ENCODE measurements at regions not wholly inside any gene's neighbourhood (a gene's known extent, or its start where the extent isn't known, plus 50 kb on each side); places are given as distances from the start of the nearest gene placed in this dataset.
"Not testable (repeated sequence)": the region's sequence is repeated elsewhere in the genome, so short reads cannot be mapped to it uniquely, and the experiment has no call there.

DNA sequence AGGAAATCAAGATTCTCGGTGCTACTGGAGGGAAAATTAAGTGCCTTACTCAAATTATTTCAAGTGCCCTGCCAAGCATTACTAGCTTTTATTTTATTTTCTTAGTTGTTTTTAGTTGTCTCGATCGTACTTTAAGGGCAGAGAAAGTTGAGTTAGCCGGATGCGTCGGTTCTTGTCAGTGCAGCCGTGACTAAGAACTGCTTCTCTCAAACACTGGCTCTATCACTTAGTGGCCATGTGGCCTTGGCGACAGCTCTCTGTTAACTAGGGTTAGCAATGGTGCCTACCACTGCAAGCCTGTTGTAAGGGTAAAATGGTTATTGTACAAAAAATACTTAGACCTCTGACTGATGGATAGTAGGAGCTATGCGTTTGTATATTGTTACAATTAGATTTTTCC is 227.8 kb downstream of the KATNAL1 start:
- no peak overlapping the region for H3K27ac ChIP-seq (ENCODE audit: low read length)
- H3K36me3 ChIP-seq (ENCODE audit: insufficient read depth, low read depth, low read length): no peaks in the 10 kb centered on the region
- peaks cover 15% of the 10 kb centered on the region for H3K9me3 ChIP-seq (ENCODE audit: insufficient read depth, low read depth, low read length)
- H3K9ac ChIP-seq (ENCODE audit: low read depth, low read length): no peak overlapping the region
- H3K4me3 ChIP-seq (ENCODE audit: low read length): no peak overlapping the region
- H3K27me3 ChIP-seq (ENCODE audit: insufficient read depth, low read length): no peaks in the 10 kb centered on the region
- H3K4me1 ChIP-seq (ENCODE audit: insufficient read depth, low read length): peaks cover 5% of the 10 kb centered on the region

DNA sequence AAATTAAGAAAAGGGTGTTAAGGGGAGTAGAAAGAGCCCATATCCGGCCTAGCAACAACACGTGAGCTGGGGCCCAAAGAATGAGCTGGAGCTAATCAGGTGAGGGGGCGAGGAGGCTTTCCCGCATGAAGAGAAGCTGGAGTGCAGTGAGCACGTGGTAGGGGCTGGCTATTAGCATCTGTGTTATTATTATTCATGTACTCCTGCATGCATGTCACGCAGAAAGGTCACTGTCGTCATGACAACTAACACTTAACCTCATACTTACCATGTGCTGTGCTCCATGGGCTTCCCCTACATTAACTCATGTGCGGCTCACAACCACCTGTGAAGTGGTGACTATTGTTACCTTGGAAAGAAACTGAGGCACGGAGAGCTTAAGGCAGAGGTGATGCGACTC is 227.6 kb upstream of the UBL3 start:
- no peak overlapping the region for H3K9ac ChIP-seq (ENCODE audit: low read depth, low read length)
- H3K4me3 ChIP-seq (ENCODE audit: low read length): no peak overlapping the region
- no peaks in the 10 kb centered on the region for H3K36me3 ChIP-seq (ENCODE audit: insufficient read depth, low read depth, low read length)
- peaks cover 5% of the 10 kb centered on the region for H3K4me1 ChIP-seq (ENCODE audit: insufficient read depth, low read length)
- H3K27ac ChIP-seq (ENCODE audit: low read length): no peak overlapping the region
- H3K27me3 ChIP-seq (ENCODE audit: insufficient read depth, low read length): no peaks in the 10 kb centered on the region
- H3K9me3 ChIP-seq (ENCODE audit: insufficient read depth, low read depth, low read length): peaks cover 5% of the 10 kb centered on the region

DNA sequence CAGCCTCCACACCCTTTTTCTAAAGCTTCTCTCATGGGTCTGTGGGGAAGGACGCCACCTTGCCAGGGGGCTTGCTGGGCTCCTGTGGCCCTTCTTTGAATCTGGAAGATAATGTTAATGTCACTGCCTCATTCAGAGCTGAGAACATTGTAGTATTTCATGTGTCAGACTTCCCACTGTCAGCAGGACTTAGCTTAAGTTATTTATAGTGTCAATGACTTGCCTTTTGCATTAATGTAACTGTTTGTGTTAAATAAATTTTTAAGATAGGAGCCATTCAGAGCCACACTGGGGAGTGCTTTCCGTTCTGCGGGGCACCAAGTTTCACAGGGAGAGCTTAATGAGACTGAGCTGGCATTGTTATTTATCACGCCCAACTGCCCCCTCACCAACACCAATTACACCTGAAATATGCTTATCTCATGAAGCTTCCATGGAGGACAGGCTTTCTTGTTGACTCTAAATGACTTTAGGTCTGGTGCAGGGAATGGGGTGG is 226.9 kb upstream of the UBL3 start:
- peaks cover 5% of the 10 kb centered on the region for H3K9me3 ChIP-seq (ENCODE audit: insufficient read depth, low read depth, low read length)
- no peak overlapping the region for H3K4me3 ChIP-seq (ENCODE audit: low read length)
- H3K27me3 ChIP-seq (ENCODE audit: insufficient read depth, low read length): no peaks in the 10 kb centered on the region
- H3K36me3 ChIP-seq (ENCODE audit: insufficient read depth, low read depth, low read length): no peaks in the 10 kb centered on the region
- no peak overlapping the region for H3K9ac ChIP-seq (ENCODE audit: low read depth, low read length)
- no peak overlapping the region for H3K27ac ChIP-seq (ENCODE audit: low read length)
- peaks cover 5% of the 10 kb centered on the region for H3K4me1 ChIP-seq (ENCODE audit: insufficient read depth, low read length)

- no peak overlapping the region for H3K4me3 ChIP-seq (ENCODE audit: low read length)
- no peak overlapping the region for H3K9ac ChIP-seq (ENCODE audit: low read depth, low read length)
- no peaks in the 10 kb centered on the region for H3K27me3 ChIP-seq (ENCODE audit: insufficient read depth, low read length)
- no peaks in the 10 kb centered on the region for H3K9me3 ChIP-seq (ENCODE audit: insufficient read depth, low read depth, low read length)
- no peak overlapping the region for H3K27ac ChIP-seq (ENCODE audit: low read length)
- H3K4me1 ChIP-seq (ENCODE audit: insufficient read depth, low read length): peaks cover 5% of the 10 kb centered on the region
- H3K36me3 ChIP-seq (ENCODE audit: insufficient read depth, low read depth, low read length): no peaks in the 10 kb centered on the region
These were observed 224.7 kb upstream of the UBL3 start for GRCh38 chr13:30074955-30075614.

DNA sequence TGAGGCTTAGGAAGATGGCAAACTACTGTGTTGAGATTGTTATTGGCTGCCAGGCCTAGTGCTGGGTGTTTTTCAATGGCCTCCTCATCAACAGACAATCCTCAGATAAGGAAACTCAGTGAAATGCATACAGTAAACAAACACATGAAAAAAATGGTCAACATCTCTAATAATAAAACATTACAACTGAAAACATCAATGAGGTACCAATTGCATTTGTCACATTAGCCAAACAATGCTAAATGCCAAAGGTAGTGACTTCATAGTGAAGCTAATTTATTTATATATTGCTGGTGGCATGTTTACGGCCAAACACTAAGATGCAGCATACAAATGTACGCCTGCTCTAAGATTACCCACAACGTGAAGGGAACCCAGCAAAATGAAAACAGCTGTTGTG is 224.0 kb upstream of the UBL3 start:
- H3K4me1 ChIP-seq (ENCODE audit: insufficient read depth, low read length): peaks cover 5% of the 10 kb centered on the region
- no peak overlapping the region for H3K27ac ChIP-seq (ENCODE audit: low read length)
- H3K36me3 ChIP-seq (ENCODE audit: insufficient read depth, low read depth, low read length): no peaks in the 10 kb centered on the region
- no peaks in the 10 kb centered on the region for H3K9me3 ChIP-seq (ENCODE audit: insufficient read depth, low read depth, low read length)
- no peak overlapping the region for H3K9ac ChIP-seq (ENCODE audit: low read depth, low read length)
- H3K27me3 ChIP-seq (ENCODE audit: insufficient read depth, low read length): no peaks in the 10 kb centered on the region
- no peak overlapping the region for H3K4me3 ChIP-seq (ENCODE audit: low read length)

DNA sequence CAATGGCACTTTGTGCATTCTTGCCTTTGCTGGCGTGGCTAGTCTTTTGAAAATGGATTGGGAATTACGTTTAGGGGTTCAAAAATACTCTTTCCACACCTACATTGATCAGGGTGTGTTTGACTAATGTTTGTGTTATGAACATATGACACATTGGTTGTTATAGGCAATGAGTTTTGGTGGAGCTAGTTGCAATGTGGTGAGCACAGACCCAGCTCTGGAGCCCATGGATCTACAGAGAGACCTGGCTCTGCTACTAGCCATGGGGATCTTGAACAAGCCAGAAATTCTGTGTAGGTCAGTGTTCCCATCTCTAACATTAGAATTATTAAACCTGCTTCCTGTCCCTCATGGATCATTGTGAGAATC is 222.4 kb upstream of the UBL3 start:
- H3K27me3 ChIP-seq (ENCODE audit: insufficient read depth, low read length): no peaks in the 10 kb centered on the region

DNA sequence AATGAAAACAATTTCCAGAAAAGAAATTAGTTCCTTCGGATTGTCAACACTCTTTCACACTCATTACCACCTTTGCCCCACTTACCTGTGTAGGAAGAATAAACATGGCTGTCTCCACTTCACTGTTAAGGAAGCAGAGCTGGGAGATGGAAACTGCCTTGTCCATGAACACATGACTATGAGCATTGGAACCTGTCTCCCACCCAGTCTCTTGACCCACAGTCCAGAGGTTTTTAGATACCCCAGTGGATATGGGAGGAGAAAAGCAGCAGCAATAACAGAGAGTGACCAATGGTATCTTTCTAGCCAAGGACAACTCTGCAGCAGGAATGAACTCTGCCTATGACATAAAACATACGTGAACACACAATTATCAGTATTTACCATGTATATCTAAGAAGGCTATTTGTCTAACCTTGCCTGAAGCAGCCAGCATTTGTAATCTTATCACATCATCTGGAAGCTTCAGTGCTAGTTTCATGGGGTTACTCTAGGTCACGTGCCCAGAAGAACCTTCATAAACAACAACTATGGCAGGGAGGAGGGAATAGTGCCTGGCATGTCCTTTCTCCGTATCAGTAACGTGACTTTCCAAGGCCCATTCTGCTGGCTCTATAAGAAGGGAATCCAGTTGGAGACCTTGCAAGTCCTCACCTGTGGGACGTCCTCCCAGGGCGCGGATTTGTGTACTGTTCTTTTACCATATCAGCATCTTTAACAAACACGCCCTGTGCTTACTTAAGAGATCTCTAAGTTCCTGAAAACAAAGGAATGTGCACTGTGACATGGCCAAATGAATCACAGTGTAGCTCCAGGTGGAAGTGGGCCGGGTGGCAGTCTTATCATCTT is 221.8 kb upstream of the UBL3 start:
- Histone ChIP-seq H3K4me3 (ENCODE audit: low read length) (no peak overlapping the region), H3K36me3 (ENCODE audit: insufficient read depth, low read depth, low read length) (no peaks in the 10 kb centered on the region), H3K9me3 (ENCODE audit: insufficient read depth, low read depth, low read length) (no peaks in the 10 kb centered on the region), H3K27ac (ENCODE audit: low read length) (no peak overlapping the region), H3K9ac (ENCODE audit: low read depth, low read length) (no peak overlapping the region), H3K4me1 (ENCODE audit: insufficient read depth, low read length) (no peaks in the 10 kb centered on the region), H3K27me3 (ENCODE audit: insufficient read depth, low read length) (no peaks in the 10 kb centered on the region)

More for the DNA sequence above, 222.4 kb upstream of the UBL3 start:
- Histone ChIP-seq H3K9me3 (ENCODE audit: insufficient read depth, low read depth, low read length) (no peaks in the 10 kb centered on the region), H3K4me3 (ENCODE audit: low read length) (no peak overlapping the region), H3K27ac (ENCODE audit: low read length) (no peak overlapping the region), H3K9ac (ENCODE audit: low read depth, low read length) (no peak overlapping the region), H3K4me1 (ENCODE audit: insufficient read depth, low read length) (no peaks in the 10 kb centered on the region), H3K36me3 (ENCODE audit: insufficient read depth, low read depth, low read length) (no peaks in the 10 kb centered on the region)

DNA sequence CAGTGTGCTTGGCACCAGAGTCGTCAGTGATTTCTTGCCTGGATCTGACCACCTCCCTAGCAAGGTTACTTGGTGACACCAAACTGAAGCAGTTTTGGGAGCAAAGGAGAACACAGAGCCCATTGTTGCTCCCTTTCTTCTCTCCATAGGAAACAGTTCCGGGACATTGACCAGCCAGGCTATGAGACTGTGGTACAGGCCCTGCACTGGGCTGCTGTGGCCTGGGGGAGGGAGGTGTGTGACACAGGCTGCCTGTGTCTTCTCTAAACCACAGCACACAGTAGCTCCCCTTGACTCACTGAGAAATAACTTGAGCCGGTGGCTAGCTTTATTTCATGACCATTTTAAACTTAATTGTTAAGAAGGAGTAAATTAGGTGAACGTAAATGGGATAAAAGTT is 214.8 kb upstream of the UBL3 start:
- Histone ChIP-seq H3K36me3 (ENCODE audit: insufficient read depth, low read depth, low read length) (no peaks in the 10 kb centered on the region), H3K27me3 (ENCODE audit: insufficient read depth, low read length) (no peaks in the 10 kb centered on the region), H3K9me3 (ENCODE audit: insufficient read depth, low read depth, low read length) (no peaks in the 10 kb centered on the region), H3K9ac (ENCODE audit: low read depth, low read length) (no peak overlapping the region), H3K4me1 (ENCODE audit: insufficient read depth, low read length) (no peaks in the 10 kb centered on the region), H3K27ac (ENCODE audit: low read length) (no peak overlapping the region), H3K4me3 (ENCODE audit: low read length) (no peak overlapping the region)

GRCh38 chr13:30063892-30064291 is 213.5 kb upstream of the UBL3 start:
- Histone ChIP-seq H3K36me3 (ENCODE audit: insufficient read depth, low read depth, low read length) (no peaks in the 10 kb centered on the region), H3K4me1 (ENCODE audit: insufficient read depth, low read length) (no peaks in the 10 kb centered on the region), H3K27ac (ENCODE audit: low read length) (no peak overlapping the region), H3K27me3 (ENCODE audit: insufficient read depth, low read length) (no peaks in the 10 kb centered on the region), H3K9me3 (ENCODE audit: insufficient read depth, low read depth, low read length) (peaks cover 1% of the 10 kb centered on the region; the same call in 1 of the 2 replicates), H3K9ac (ENCODE audit: low read depth, low read length) (no peak overlapping the region), H3K4me3 (ENCODE audit: low read length) (no peak overlapping the region)

DNA sequence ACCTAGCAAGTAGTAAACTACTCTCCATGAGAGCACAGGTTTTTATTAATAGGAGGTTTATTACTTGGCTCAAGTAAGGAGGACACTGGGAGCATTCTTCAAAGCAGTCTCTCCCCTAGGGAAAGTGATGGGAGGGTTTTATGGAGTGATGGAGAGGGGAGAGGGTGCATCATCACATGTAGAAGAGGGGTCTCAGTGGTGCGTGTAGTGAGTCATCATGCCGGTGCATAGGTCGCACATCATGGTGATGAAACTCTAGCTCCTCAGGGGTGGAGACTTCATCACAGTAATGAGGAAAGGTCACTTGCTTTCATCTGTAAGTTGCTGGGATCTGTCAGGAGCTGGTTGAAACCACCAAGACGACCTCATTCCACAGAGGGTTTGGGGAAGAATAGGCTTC is 210.8 kb upstream of the UBL3 start:
- no peak overlapping the region for H3K9ac ChIP-seq (ENCODE audit: low read depth, low read length)
- no peak overlapping the region for H3K27ac ChIP-seq (ENCODE audit: low read length)
- H3K4me1 ChIP-seq (ENCODE audit: insufficient read depth, low read length): no peaks in the 10 kb centered on the region
- no peaks in the 10 kb centered on the region for H3K36me3 ChIP-seq (ENCODE audit: insufficient read depth, low read depth, low read length)
- no peak overlapping the region for H3K4me3 ChIP-seq (ENCODE audit: low read length)
- H3K9me3 ChIP-seq (ENCODE audit: insufficient read depth, low read depth, low read length): peaks cover 22% of the 10 kb centered on the region
- H3K27me3 ChIP-seq (ENCODE audit: insufficient read depth, low read length): no peaks in the 10 kb centered on the region

- Histone ChIP-seq H3K27me3 (ENCODE audit: insufficient read depth, low read length) (no peaks in the 10 kb centered on the region), H3K4me3 (ENCODE audit: low read length) (no peak overlapping the region), H3K9me3 (ENCODE audit: insufficient read depth, low read depth, low read length) (peaks cover 22% of the 10 kb centered on the region)
These were observed 208.0 kb upstream of the UBL3 start for GRCh38 chr13:30058429-30058828.

GRCh38 chr13:30054546-30054945 is 204.1 kb upstream of the UBL3 start:
- not testable (repeated sequence) for H3K36me3 ChIP-seq (ENCODE audit: insufficient read depth, low read depth, low read length); H3K9ac ChIP-seq (ENCODE audit: low read depth, low read length); H3K4me3 ChIP-seq (ENCODE audit: low read length); H3K27me3 ChIP-seq (ENCODE audit: insufficient read depth, low read length); H3K27ac ChIP-seq (ENCODE audit: low read length)
- peaks cover 26% of the 10 kb centered on the region; the same call in 1 of the 2 replicates for H3K4me1 ChIP-seq (ENCODE audit: insufficient read depth, low read length)
- H3K9me3 ChIP-seq (ENCODE audit: insufficient read depth, low read depth, low read length): peaks cover 22% of the 10 kb centered on the region

More at GRCh38 chr13:30058429-30058828, 208.0 kb upstream of the UBL3 start:
- H3K36me3 ChIP-seq (ENCODE audit: insufficient read depth, low read depth, low read length): no peaks in the 10 kb centered on the region
- no peak overlapping the region for H3K27ac ChIP-seq (ENCODE audit: low read length)
- H3K4me1 ChIP-seq (ENCODE audit: insufficient read depth, low read length): peaks cover 4% of the 10 kb centered on the region; the same call in 1 of the 2 replicates
- no peak overlapping the region for H3K9ac ChIP-seq (ENCODE audit: low read depth, low read length)

Data from iPS-20b (cell line).